Tongue (tissue), 1 donor: ENCODE measurements at regions not wholly inside any gene's neighbourhood (a gene's known extent, or its start where the extent isn't known, plus 50 kb on each side); places are given as distances from the start of the nearest gene placed in this dataset.

ENCODE experiments used
- DNase-seq: peaks from one replicate; pipeline ENCODE4 v3.0.0-alpha.2; 2015

- no peak for DNase-seq
These were observed 508.1 kb upstream of the BTBD3 start for GRCh38 chr20:11409561-11409960.

- DNase-seq: no peak
These were observed 505.9 kb upstream of the BTBD3 start for GRCh38 chr20:11411765-11412164.

GRCh38 chr20:11426948-11427347 lies 490.7 kb upstream of the BTBD3 start:
- DNase-seq: no peak

- DNase-seq: no peak
These were observed 488.5 kb upstream of the BTBD3 start for GRCh38 chr20:11429168-11429567.

GRCh38 chr20:11429889-11430519 lies 487.7 kb upstream of the BTBD3 start:
- DNase-seq: peak; percentile 56

GRCh38 chr20:11430652-11431051 lies 487.0 kb upstream of the BTBD3 start:
- no peak for DNase-seq

- DNase-seq: no peak
These were observed 486.1 kb upstream of the BTBD3 start for GRCh38 chr20:11431621-11432020.

GRCh38 chr20:11432407-11432806 lies 485.3 kb upstream of the BTBD3 start:
- no peak for DNase-seq

- DNase-seq: no peak
These were observed 481.4 kb upstream of the BTBD3 start for GRCh38 chr20:11436113-11436905.

GRCh38 chr20:11437090-11437489 lies 480.6 kb upstream of the BTBD3 start:
- DNase-seq: no peak

GRCh38 chr20:11437611-11438380 lies 479.9 kb upstream of the BTBD3 start:
- DNase-seq: no peak

- DNase-seq: no peak
These were observed 479.3 kb upstream of the BTBD3 start for GRCh38 chr20:11438412-11438811.

GRCh38 chr20:11443382-11444119 lies 474.1 kb upstream of the BTBD3 start:
- DNase-seq: no peak

- no peak for DNase-seq
These were observed 472.5 kb upstream of the BTBD3 start for GRCh38 chr20:11445161-11445560.

GRCh38 chr20:11445891-11446290 lies 471.8 kb upstream of the BTBD3 start:
- DNase-seq: no peak

GRCh38 chr20:11447371-11448100 lies 470.2 kb upstream of the BTBD3 start:
- DNase-seq: peak; percentile 76

GRCh38 chr20:11448554-11448953 lies 469.1 kb upstream of the BTBD3 start:
- DNase-seq: no peak

- DNase-seq: peak; percentile 93
These were observed 465.9 kb upstream of the BTBD3 start for GRCh38 chr20:11451793-11452291.

- no peak for DNase-seq
These were observed 465.4 kb upstream of the BTBD3 start for GRCh38 chr20:11452326-11452725.

GRCh38 chr20:11453430-11453829 lies 464.3 kb upstream of the BTBD3 start:
- DNase-seq: no peak

GRCh38 chr20:11454966-11455799 lies 462.5 kb upstream of the BTBD3 start:
- peak; percentile 34 for DNase-seq
